HepG2 (cell line): ENCODE measurements at regions not wholly inside any gene's neighbourhood (a gene's known extent, or its start where the extent isn't known, plus 50 kb on each side); places are given as distances from the start of the nearest gene placed in this dataset.

Experiments used
- AGO2 ChIP-seq: fragments of 200-400 bp; formaldehyde crosslinking; optimal IDR thresholded peaks from 2 replicates; pipeline ENCODE3; 2017; ENCODE audit warnings: mild to moderate bottlenecking, low read depth, low read length, moderate library complexity
- ASH2L ChIP-seq: fragments of 300-600, 200-600 bp; sonication (generic); IDR thresholded peaks from 2 replicates; pipeline ENCODE4 v1.7.0; 2017; ENCODE audit warnings: low read depth, mild to moderate bottlenecking, moderate library complexity, mixed read lengths, low read length; ENCODE audit not compliant: insufficient read length
- CC2D1A ChIP-seq: sonication (generic); formaldehyde crosslinking; IDR thresholded peaks from 2 replicates; pipeline ENCODE4 v1.8.1; 2023; ENCODE audit warnings: mild to moderate bottlenecking, missing genetic modification reagents
- CEBPZ ChIP-seq: IDR thresholded peaks from 2 replicates; pipeline ENCODE4 v1.6.1; 2012; ENCODE audit warnings: low read length, improper control_type of control experiment
- GTF2F1 ChIP-seq: fragments of 150-350 bp; IDR thresholded peaks from 2 replicates; pipeline ENCODE4 v1.6.1; 2014; ENCODE audit warnings: low read length
- NR2C2 ChIP-seq: sonication (generic); formaldehyde crosslinking; IDR thresholded peaks from 2 replicates; pipeline ENCODE4 v1.4.0; 2020; ENCODE audit warnings: missing genetic modification reagents, mild to moderate bottlenecking, moderate library complexity, borderline replicate concordance
- SIX4 ChIP-seq: sonication (generic); formaldehyde crosslinking; IDR thresholded peaks from 2 replicates; pipeline ENCODE4 v1.4.0; 2020; ENCODE audit warnings: missing genetic modification reagents
- TCF12 ChIP-seq, 2 experiments: fragments of 450-650 bp in 1 of 2; sonication (generic) in 1 of 2; formaldehyde crosslinking in 1 of 2; IDR thresholded peaks; 2 replicates each; pipeline versions ENCODE4 v1.6.1 to v1.8.0; 2017 to 2022; ENCODE audit warnings: antibody characterized with exemption in 1 of 2, mild to moderate bottlenecking in 1 of 2, missing genetic modification reagents in 1 of 2, moderate library complexity in 1 of 2
- TCF7L2 ChIP-seq: IDR thresholded peaks from 2 replicates; pipeline ENCODE4 v1.6.1; 2011; ENCODE audit warnings: mild to moderate bottlenecking, low read depth, low read length, moderate library complexity
- ZBTB20 ChIP-seq: sonication (generic); formaldehyde crosslinking; IDR thresholded peaks from 2 replicates; pipeline ENCODE4 v1.8.1; 2023; ENCODE audit warnings: missing genetic modification reagents, low read depth, mild to moderate bottlenecking, borderline replicate concordance
- ZBTB39 ChIP-seq: sonication (generic); formaldehyde crosslinking; IDR thresholded peaks from 2 replicates; pipeline ENCODE4 v1.5.0; 2020; ENCODE audit warnings: missing genetic modification reagents
- ZMAT3 ChIP-seq: sonication (generic); formaldehyde crosslinking; conservative IDR thresholded peaks from 2 replicates; pipeline ENCODE4 v1.7.0; 2021; ENCODE audit warnings: missing genetic modification reagents
- ZNF101 ChIP-seq: sonication (generic); formaldehyde crosslinking; IDR thresholded peaks from 2 replicates; pipeline ENCODE4 v1.4.0; 2020; ENCODE audit warnings: mild to moderate bottlenecking, low read depth, missing genetic modification reagents, borderline replicate concordance
- ZNF484 ChIP-seq: sonication (generic); formaldehyde crosslinking; IDR thresholded peaks from 2 replicates; pipeline ENCODE4 v1.5.1; 2020; ENCODE audit warnings: mild to moderate bottlenecking, low read depth, missing genetic modification reagents, borderline replicate concordance
- ZNF501 ChIP-seq: sonication (generic); formaldehyde crosslinking; IDR thresholded peaks from 2 replicates; pipeline ENCODE4 v1.5.1; 2020; ENCODE audit warnings: mild to moderate bottlenecking, moderate library complexity, missing genetic modification reagents
- ZNF563 ChIP-seq: sonication (generic); formaldehyde crosslinking; IDR thresholded peaks from 2 replicates; pipeline ENCODE4 v1.8.0; 2022; ENCODE audit warnings: mild to moderate bottlenecking, moderate library complexity, missing genetic modification reagents
- ZNF737 ChIP-seq: sonication (generic); formaldehyde crosslinking; IDR thresholded peaks from 2 replicates; pipeline ENCODE4 v1.5.0; 2020; ENCODE audit warnings: missing genetic modification reagents, mild to moderate bottlenecking, borderline replicate concordance
- ZNF788 ChIP-seq: sonication (generic); formaldehyde crosslinking; IDR thresholded peaks from 2 replicates; pipeline ENCODE4 v1.5.0; 2020; ENCODE audit warnings: mild to moderate bottlenecking, missing genetic modification reagents, borderline replicate concordance
- ZNF879 ChIP-seq: sonication (generic); formaldehyde crosslinking; IDR thresholded peaks from 2 replicates; pipeline ENCODE4 v1.8.1; 2023; ENCODE audit warnings: missing genetic modification reagents
- ZSCAN25 ChIP-seq: sonication (generic); formaldehyde crosslinking; IDR thresholded peaks from 2 replicates; pipeline ENCODE4 v1.8.0; 2022; ENCODE audit warnings: mild to moderate bottlenecking, missing genetic modification reagents
- TF ChIP-seq, protein P1 (sequence below): sonication (generic); formaldehyde crosslinking; conservative IDR thresholded peaks from 2 replicates; pipeline ENCODE4 v1.8.0; 2022; ENCODE audit warnings: missing genetic modification reagents
- TF ChIP-seq, protein P2 (sequence below): sonication (generic); formaldehyde crosslinking; IDR thresholded peaks from 2 replicates; pipeline ENCODE4 v1.8.0; 2022; ENCODE audit warnings: missing genetic modification reagents, mild to moderate bottlenecking, borderline replicate concordance

- TF ChIP-seq NR2C2 (CRISPR knock-in tag) (no peak), ZNF101 (CRISPR knock-in tag) (no peak), AGO2 (no peak), CEBPZ (no peak), TCF12 (IDR thresholded peaks at IDR 0.05) (no peak), TCF12 (CRISPR knock-in tag; IDR thresholded peaks at IDR 0.05) (peak; percentile 46; the same call in 1 of the 2 replicates), ZNF879 (CRISPR knock-in tag) (no peak), ZSCAN25 (peak; percentile 71), ZNF737 (CRISPR knock-in tag) (no peak), ZNF563 (CRISPR knock-in tag) (no peak), ZBTB39 (no peak), SIX4 (CRISPR knock-in tag) (no peak), GTF2F1 (peak; percentile 13; the same call in 1 of the 2 replicates), TCF7L2 (no peak), ZNF788 (no peak; the same call in 1 of the 2 replicates), ZMAT3 (CRISPR knock-in tag) (0 out of 2 replicates have a peak, but pooled peaks have one; percentile 48), ZNF501 (CRISPR knock-in tag) (peak; percentile 82), ZNF484 (CRISPR knock-in tag) (no peak), ASH2L (no peak), CC2D1A (no peak), ZBTB20 (CRISPR knock-in tag) (peak; percentile 79; the same call in 1 of the 2 replicates)
- TF ChIP-seq, protein P1, sequence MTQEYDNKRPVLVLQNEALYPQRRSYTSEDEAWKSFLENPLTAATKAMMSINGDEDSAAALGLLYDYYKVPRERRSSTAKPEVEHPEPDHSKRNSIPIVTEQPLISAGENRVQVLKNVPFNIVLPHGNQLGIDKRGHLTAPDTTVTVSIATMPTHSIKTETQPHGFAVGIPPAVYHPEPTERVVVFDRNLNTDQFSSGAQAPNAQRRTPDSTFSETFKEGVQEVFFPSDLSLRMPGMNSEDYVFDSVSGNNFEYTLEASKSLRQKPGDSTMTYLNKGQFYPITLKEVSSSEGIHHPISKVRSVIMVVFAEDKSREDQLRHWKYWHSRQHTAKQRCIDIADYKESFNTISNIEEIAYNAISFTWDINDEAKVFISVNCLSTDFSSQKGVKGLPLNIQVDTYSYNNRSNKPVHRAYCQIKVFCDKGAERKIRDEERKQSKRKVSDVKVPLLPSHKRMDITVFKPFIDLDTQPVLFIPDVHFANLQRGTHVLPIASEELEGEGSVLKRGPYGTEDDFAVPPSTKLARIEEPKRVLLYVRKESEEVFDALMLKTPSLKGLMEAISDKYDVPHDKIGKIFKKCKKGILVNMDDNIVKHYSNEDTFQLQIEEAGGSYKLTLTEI (CRISPR knock-in tag), result no peak
- TF ChIP-seq, protein P2, sequence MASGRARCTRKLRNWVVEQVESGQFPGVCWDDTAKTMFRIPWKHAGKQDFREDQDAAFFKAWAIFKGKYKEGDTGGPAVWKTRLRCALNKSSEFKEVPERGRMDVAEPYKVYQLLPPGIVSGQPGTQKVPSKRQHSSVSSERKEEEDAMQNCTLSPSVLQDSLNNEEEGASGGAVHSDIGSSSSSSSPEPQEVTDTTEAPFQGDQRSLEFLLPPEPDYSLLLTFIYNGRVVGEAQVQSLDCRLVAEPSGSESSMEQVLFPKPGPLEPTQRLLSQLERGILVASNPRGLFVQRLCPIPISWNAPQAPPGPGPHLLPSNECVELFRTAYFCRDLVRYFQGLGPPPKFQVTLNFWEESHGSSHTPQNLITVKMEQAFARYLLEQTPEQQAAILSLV, result peak; percentile 45; the same call in 1 of the 2 replicates
Measured at GRCh38 chr2:224145751-224146355, 106.8 kb upstream of the SERPINE2 start (continued).
